OCI-LY1 (cell line): ENCODE measurements at regions not wholly inside any gene's neighbourhood (a gene's known extent, or its start where the extent isn't known, plus 50 kb on each side); places are given as distances from the start of the nearest gene placed in this dataset.

ENCODE experiments used
- H2AFZ ChIP-seq: fragments of 200-600 bp; sonication (generic), shearing (Covaris generic); 2 replicates; pipeline ENCODE4 v1.6.0; 2014; ENCODE audit warnings: antibody characterized with exemption, mild to moderate bottlenecking, low read length
- H3F3A ChIP-seq: fragments of 200-600 bp; sonication (generic), shearing (Covaris generic); 2 replicates; pipeline ENCODE4 v1.6.0; 2014; ENCODE audit warnings: mild to moderate bottlenecking, antibody characterized with exemption, low read length, moderate library complexity; ENCODE audit not compliant: insufficient read depth
- H3K27ac ChIP-seq: fragments of 200-600 bp; sonication (generic); 2 replicates; pipeline ENCODE4 v1.5.1; 2014; ENCODE audit warnings: low read length, mixed run types, mild to moderate bottlenecking, low read depth; ENCODE audit not compliant: poor library complexity, severe bottlenecking
- H3K27me3 ChIP-seq: fragments of 200-600 bp; sonication (generic); 2 replicates; pipeline ENCODE4 v1.6.0; 2014; ENCODE audit warnings: antibody characterized with exemption, mild to moderate bottlenecking, low read length, moderate library complexity; ENCODE audit not compliant: insufficient read depth
- H3K36me3 ChIP-seq: fragments of 200-600 bp; sonication (generic); 2 replicates; pipeline ENCODE4 v1.6.1; 2014; ENCODE audit warnings: mild to moderate bottlenecking, antibody characterized with exemption, low read length, moderate library complexity, mixed read lengths; ENCODE audit not compliant: insufficient read depth
- H3K4me1 ChIP-seq: fragments of 200-600 bp; sonication (generic); 2 replicates; pipeline ENCODE4 v1.5.1; 2014; ENCODE audit warnings: mild to moderate bottlenecking, low read length, moderate library complexity; ENCODE audit not compliant: insufficient read depth, severe bottlenecking
- H3K4me2 ChIP-seq: fragments of 200-600 bp; sonication (generic), shearing (Covaris generic); 2 replicates; pipeline ENCODE4 v1.6.1; 2014; ENCODE audit warnings: low read length
- H3K4me3 ChIP-seq: fragments of 200-600 bp; sonication (generic); 2 replicates; pipeline ENCODE4 v1.5.1; 2014; ENCODE audit warnings: low read length, low read depth, mild to moderate bottlenecking, mixed read lengths; ENCODE audit not compliant: poor library complexity, severe bottlenecking
- H3K79me2 ChIP-seq: fragments of 200-600 bp; shearing (Covaris generic); 2 replicates; pipeline ENCODE4 v1.6.1; 2016; ENCODE audit warnings: mixed run types, low read length, mixed read lengths; ENCODE audit not compliant: insufficient read depth
- H3K9ac ChIP-seq: fragments of 200-600 bp; sonication (generic), shearing (Covaris generic); 2 replicates; pipeline ENCODE4 v1.6.1; 2014; ENCODE audit warnings: mild to moderate bottlenecking, low read length, mixed read lengths
- H3K9me2 ChIP-seq: fragments of 200-600 bp; sonication (generic), shearing (Covaris generic); 2 replicates; pipeline ENCODE4 v1.6.1; 2014; ENCODE audit warnings: low read depth, mild to moderate bottlenecking, low read length, mixed read lengths
- H3K9me3 ChIP-seq: fragments of 200-600 bp; shearing (Covaris generic); 2 replicates; pipeline ENCODE4 v1.6.1; 2014; ENCODE audit warnings: low read length, mixed read lengths
- H4K20me1 ChIP-seq: fragments of 200-600 bp; sonication (generic), shearing (Covaris generic); 2 replicates; pipeline ENCODE4 v1.6.0; 2016; ENCODE audit warnings: mild to moderate bottlenecking, low read length; ENCODE audit not compliant: insufficient read depth
- CTCF ChIP-seq: fragments of 200-600 bp; sonication (generic), shearing (Covaris generic); IDR thresholded peaks from 2 replicates; pipeline ENCODE4 v1.5.1; 2017; ENCODE audit warnings: mild to moderate bottlenecking, antibody characterized with exemption, low read length, moderate library complexity, mixed read lengths
- EZH2 ChIP-seq: fragments of 200-600 bp; sonication (generic), shearing (Covaris generic); IDR thresholded peaks from 2 replicates; pipeline ENCODE4 v1.8.0; 2017; ENCODE audit warnings: borderline replicate concordance, mixed run types, mild to moderate bottlenecking, antibody characterized with exemption, low read length, moderate library complexity, mixed read lengths

- Histone ChIP-seq H3K36me3 (no peaks in the 10 kb centered on the region), H3K9me3 (no peaks in the 10 kb centered on the region), H3K4me2 (no peak overlapping the region), H4K20me1 (no peaks in the 10 kb centered on the region), H3K27ac (no peak overlapping the region), H3F3A (no peaks in the 10 kb centered on the region), H3K27me3 (no peaks in the 10 kb centered on the region), H3K9me2 (no peaks in the 10 kb centered on the region), H3K79me2 (no peaks in the 10 kb centered on the region), H3K9ac (no peak overlapping the region), H3K4me3 (no peak overlapping the region), H3K4me1 (no peaks in the 10 kb centered on the region), H2AFZ (no peak overlapping the region)
- no peak for TF ChIP-seq EZH2
- TF ChIP-seq CTCF = no peak
These were observed 758.9 kb upstream of the NRXN1 start for GRCh38 chr2:51790854-51791253.

- no peak overlapping the region for H3K4me3 ChIP-seq
- TF ChIP-seq CTCF (no peak), EZH2 (no peak)
- no peak overlapping the region for H2AFZ ChIP-seq
These were observed 758.0 kb upstream of the NRXN1 start for GRCh38 chr2:51789918-51790317.

GRCh38 chr2:51782921-51783765 lies 751.2 kb upstream of the NRXN1 start:
- Histone ChIP-seq H3K4me2 (no peak overlapping the region), H3K9me3 (no peaks in the 10 kb centered on the region), H3K36me3 (no peaks in the 10 kb centered on the region), H2AFZ (no peak overlapping the region), H3K4me1 (no peaks in the 10 kb centered on the region), H3K4me3 (no peak overlapping the region), H3F3A (no peaks in the 10 kb centered on the region), H3K27ac (no peak overlapping the region), H4K20me1 (no peaks in the 10 kb centered on the region), H3K27me3 (no peaks in the 10 kb centered on the region), H3K79me2 (no peaks in the 10 kb centered on the region), H3K9ac (no peak overlapping the region), H3K9me2 (no peaks in the 10 kb centered on the region)
- TF ChIP-seq EZH2 (no peak), CTCF (no peak)

More at GRCh38 chr2:51789918-51790317, 758.0 kb upstream of the NRXN1 start:
- Histone ChIP-seq H3K9me2 (no peaks in the 10 kb centered on the region), H3K4me2 (no peak overlapping the region), H3K9ac (no peak overlapping the region), H4K20me1 (no peaks in the 10 kb centered on the region), H3K9me3 (no peaks in the 10 kb centered on the region), H3K79me2 (no peaks in the 10 kb centered on the region), H3K36me3 (no peaks in the 10 kb centered on the region), H3K4me1 (no peaks in the 10 kb centered on the region), H3F3A (no peaks in the 10 kb centered on the region), H3K27me3 (no peaks in the 10 kb centered on the region), H3K27ac (no peak overlapping the region)
